ENCODE measurements at regions not wholly inside any gene's neighbourhood (a gene's known extent, or its start where the extent isn't known, plus 50 kb on each side); places are given as distances from the start of the nearest gene placed in this dataset.

GRCh38 chr2:103788951-103789350 lies 1027.1 kb downstream of the TMEM182 start:
- Histone ChIP-seq H3K27ac (ENCODE audit: low read depth, low read length) (no peak overlapping the region), H3K9me3 (ENCODE audit: control insufficient read depth, insufficient read depth, low read length) (peaks cover 3% of the 10 kb centered on the region; the same call in 1 of the 2 replicates), H3K27me3 (ENCODE audit: control insufficient read depth, insufficient read depth, low read length) (no peaks in the 10 kb centered on the region), H3K4me3 (ENCODE audit: low read depth, low read length) (no peak overlapping the region)
- ChIA-PET CTCF (no interaction called here), POLR2A (no interaction called here)
- TF ChIP-seq, protein P1, sequence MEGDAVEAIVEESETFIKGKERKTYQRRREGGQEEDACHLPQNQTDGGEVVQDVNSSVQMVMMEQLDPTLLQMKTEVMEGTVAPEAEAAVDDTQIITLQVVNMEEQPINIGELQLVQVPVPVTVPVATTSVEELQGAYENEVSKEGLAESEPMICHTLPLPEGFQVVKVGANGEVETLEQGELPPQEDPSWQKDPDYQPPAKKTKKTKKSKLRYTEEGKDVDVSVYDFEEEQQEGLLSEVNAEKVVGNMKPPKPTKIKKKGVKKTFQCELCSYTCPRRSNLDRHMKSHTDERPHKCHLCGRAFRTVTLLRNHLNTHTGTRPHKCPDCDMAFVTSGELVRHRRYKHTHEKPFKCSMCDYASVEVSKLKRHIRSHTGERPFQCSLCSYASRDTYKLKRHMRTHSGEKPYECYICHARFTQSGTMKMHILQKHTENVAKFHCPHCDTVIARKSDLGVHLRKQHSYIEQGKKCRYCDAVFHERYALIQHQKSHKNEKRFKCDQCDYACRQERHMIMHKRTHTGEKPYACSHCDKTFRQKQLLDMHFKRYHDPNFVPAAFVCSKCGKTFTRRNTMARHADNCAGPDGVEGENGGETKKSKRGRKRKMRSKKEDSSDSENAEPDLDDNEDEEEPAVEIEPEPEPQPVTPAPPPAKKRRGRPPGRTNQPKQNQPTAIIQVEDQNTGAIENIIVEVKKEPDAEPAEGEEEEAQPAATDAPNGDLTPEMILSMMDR (IDR thresholded peaks at IDR 0.05; ENCODE audit: low read depth, low read length): no peak
- DNase-seq (ENCODE audit: low read depth, low spot score): no peak

DNA sequence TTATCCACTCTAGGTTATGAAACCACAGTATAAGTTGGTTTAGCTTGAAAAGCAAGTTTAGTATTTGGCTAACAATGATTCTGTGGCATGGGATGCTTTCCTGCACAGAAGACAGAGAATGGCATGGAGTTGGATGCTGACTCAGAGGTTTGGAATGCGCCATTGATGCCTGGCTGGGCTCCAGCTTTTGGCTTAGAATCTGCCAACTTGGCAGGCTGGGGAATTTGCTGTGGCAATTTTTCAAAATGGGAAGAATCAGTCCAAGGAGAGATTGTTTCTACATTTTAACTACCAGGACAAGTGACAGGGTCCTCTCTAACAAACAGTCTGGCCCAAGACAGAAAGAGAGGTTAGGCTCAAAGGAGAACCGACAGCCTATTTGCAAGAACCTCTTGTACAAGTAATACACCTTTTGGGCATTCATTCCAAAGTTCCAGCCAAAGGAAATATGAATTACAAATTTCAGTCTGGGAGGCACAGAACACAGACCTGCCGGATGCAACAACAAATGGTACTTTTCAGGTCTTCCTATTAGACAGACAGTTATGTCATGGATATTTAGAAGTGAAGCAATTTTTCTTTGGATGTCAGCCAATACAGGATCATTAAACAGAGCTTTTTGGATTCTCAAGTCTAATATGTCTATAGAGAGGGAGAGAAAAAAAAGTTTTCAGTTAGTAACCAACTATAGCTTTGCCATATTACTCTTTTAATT lies 1027.7 kb downstream of the TMEM182 start:
- CTCF ChIA-PET: no interaction called here
- no peak overlapping the region for H3K4me3 ChIP-seq (ENCODE audit: low read depth, low read length)
- no peak overlapping the region for H3K27ac ChIP-seq (ENCODE audit: low read depth, low read length)
- DNase-seq (ENCODE audit: low read depth, low spot score): no peak
- no peaks in the 10 kb centered on the region for H3K27me3 ChIP-seq (ENCODE audit: control insufficient read depth, insufficient read depth, low read length)
- POLR2A ChIA-PET: no interaction called here
- TF ChIP-seq, protein P1 (IDR thresholded peaks at IDR 0.05; ENCODE audit: low read depth, low read length): no peak
- H3K9me3 ChIP-seq (ENCODE audit: control insufficient read depth, insufficient read depth, low read length): peaks cover 7% of the 10 kb centered on the region; the same call in 1 of the 2 replicates

GRCh38 chr2:103792042-103792441 lies 1030.2 kb downstream of the TMEM182 start:
- peaks cover 7% of the 10 kb centered on the region; the same call in 1 of the 2 replicates for H3K9me3 ChIP-seq (ENCODE audit: control insufficient read depth, insufficient read depth, low read length)
- POLR2A ChIA-PET: no interaction called here
- TF ChIP-seq, protein P1 (IDR thresholded peaks at IDR 0.05; ENCODE audit: low read depth, low read length): no peak
- CTCF ChIA-PET: no interaction called here
- H3K27ac ChIP-seq (ENCODE audit: low read depth, low read length): no peak overlapping the region
- H3K4me3 ChIP-seq (ENCODE audit: low read depth, low read length): no peak overlapping the region
- DNase-seq (ENCODE audit: low read depth, low spot score): no peak
- H3K27me3 ChIP-seq (ENCODE audit: control insufficient read depth, insufficient read depth, low read length): no peaks in the 10 kb centered on the region

- TF ChIP-seq, protein P1 (IDR thresholded peaks at IDR 0.05; ENCODE audit: low read depth, low read length): no peak
- Histone ChIP-seq H3K4me3 (ENCODE audit: low read depth, low read length) (no peak overlapping the region), H3K27ac (ENCODE audit: low read depth, low read length) (no peak overlapping the region), H3K9me3 (ENCODE audit: control insufficient read depth, insufficient read depth, low read length) (peaks cover 18% of the 10 kb centered on the region; the same call in 1 of the 2 replicates), H3K27me3 (ENCODE audit: control insufficient read depth, insufficient read depth, low read length) (no peaks in the 10 kb centered on the region)
- ChIA-PET POLR2A (no interaction called here), CTCF (no interaction called here)
- no peak for DNase-seq (ENCODE audit: low read depth, low spot score)
These were observed 1036.5 kb downstream of the TMEM182 start for GRCh38 chr2:103798291-103798690.

DNA sequence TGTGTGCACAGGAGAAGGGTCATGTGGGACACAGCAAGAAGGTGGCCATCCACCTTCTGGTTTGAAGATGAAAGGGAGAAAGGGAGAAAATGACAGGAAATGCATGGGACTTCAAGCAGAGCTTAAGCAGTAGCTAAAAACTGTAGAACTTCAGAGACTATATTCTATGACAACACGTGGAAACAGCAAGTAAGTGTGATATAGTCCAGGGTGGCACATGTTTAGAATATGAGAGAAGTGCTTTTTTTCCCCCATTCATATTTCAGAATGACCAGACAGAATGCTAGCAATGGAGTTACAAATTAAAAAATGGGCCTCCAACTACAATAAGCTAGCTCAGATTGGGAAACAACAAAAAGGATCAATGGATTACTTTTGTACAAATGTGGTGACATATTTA lies 1042.2 kb downstream of the TMEM182 start:
- TF ChIP-seq, protein P1 (IDR thresholded peaks at IDR 0.05; ENCODE audit: low read depth, low read length): no peak
- POLR2A ChIA-PET: no interaction called here
- DNase-seq (ENCODE audit: low read depth, low spot score): no peak

More for the DNA sequence above, 1042.2 kb downstream of the TMEM182 start:
- Histone ChIP-seq H3K4me3 (ENCODE audit: low read depth, low read length) (no peak overlapping the region), H3K27me3 (ENCODE audit: control insufficient read depth, insufficient read depth, low read length) (no peaks in the 10 kb centered on the region), H3K27ac (ENCODE audit: low read depth, low read length) (no peak overlapping the region), H3K9me3 (ENCODE audit: control insufficient read depth, insufficient read depth, low read length) (peaks cover 19% of the 10 kb centered on the region)
- CTCF ChIA-PET: no interaction called here

All from AG04450 (cell line).